ENCODE measurements at regions not wholly inside any gene's neighbourhood (a gene's known extent, or its start where the extent isn't known, plus 50 kb on each side); places are given as distances from the start of the nearest gene placed in this dataset.

DNA sequence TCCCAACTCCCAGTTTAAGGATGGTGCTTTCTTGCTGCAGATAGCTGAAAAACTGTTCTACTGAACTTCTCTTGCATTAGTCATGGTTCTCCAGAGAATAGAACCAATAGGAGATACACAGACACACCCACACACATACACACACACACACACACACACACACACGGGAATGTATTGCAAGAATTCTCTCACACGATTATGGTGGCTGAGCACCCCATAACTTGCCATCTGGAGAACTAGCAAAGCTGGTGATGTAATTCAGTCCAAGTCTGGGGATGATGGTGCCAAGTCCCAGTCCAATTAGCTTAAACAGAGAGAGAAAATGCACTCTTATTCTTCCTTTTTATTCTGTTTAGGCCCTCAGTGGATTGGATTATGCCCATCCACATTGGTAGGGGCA lies 643.9 kb downstream of the DIAPH3 start:
- ATAC-seq (no peak), DNase-seq (ENCODE audit: low spot score) (no peak)
- Histone ChIP-seq H3K36me3 (ENCODE audit: insufficient read depth) (no peaks in the 10 kb centered on the region), H3K27ac (ENCODE audit: low read depth) (no peak overlapping the region), H3K27me3 (ENCODE audit: insufficient read depth) (no peaks in the 10 kb centered on the region), H4K20me1 (replicated peaks; ENCODE audit: insufficient read depth) (no peaks in the 10 kb centered on the region), H3K4me2 (no peak overlapping the region), H3F3A (replicated peaks; ENCODE audit: low read depth) (no peaks in the 10 kb centered on the region), H3K9me2 (ENCODE audit: insufficient read depth) (no peaks in the 10 kb centered on the region), H3K79me2 (replicated peaks; ENCODE audit: insufficient read depth) (no peaks in the 10 kb centered on the region), H3K4me1 (ENCODE audit: insufficient read depth) (peaks cover 3% of the 10 kb centered on the region; the same call in 1 of the 2 replicates), H2AFZ (no peak overlapping the region; the same call in 1 of the 2 replicates), H3K4me3 (no peak overlapping the region)
- Mint-ChIP-seq H3K4me3 (no peak overlapping the region), H3K27me3 (ENCODE audit: insufficient read depth, low read depth, poor library complexity) (no peaks in the 10 kb centered on the region), H3K36me3 (ENCODE audit: low read depth) (no peaks in the 10 kb centered on the region), H3K27ac (no peak overlapping the region), H3K9me3 (no peaks in the 10 kb centered on the region; the same call in 2 of the 3 replicates), H3K4me1 (peaks cover 6% of the 10 kb centered on the region; the same call in 2 of the 3 replicates)
- TF ChIP-seq NANOG (IDR thresholded peaks at IDR 0.05; ENCODE audit: borderline replicate concordance) = no peak

GRCh38 chr13:59521549-59521948 lies 642.2 kb downstream of the DIAPH3 start:
- no peak overlapping the region for H3K4me2 ChIP-seq
- no peaks in the 10 kb centered on the region for H3K27me3 Mint-ChIP-seq (ENCODE audit: insufficient read depth, low read depth, poor library complexity)
- no peak for TF ChIP-seq POLR2AphosphoS5 (IDR thresholded peaks at IDR 0.05; ENCODE audit: low read depth)
- no peak for TF ChIP-seq ZNF114 (CRISPR knock-in tag; IDR thresholded peaks at IDR 0.05)
- TF ChIP-seq, protein P1, sequence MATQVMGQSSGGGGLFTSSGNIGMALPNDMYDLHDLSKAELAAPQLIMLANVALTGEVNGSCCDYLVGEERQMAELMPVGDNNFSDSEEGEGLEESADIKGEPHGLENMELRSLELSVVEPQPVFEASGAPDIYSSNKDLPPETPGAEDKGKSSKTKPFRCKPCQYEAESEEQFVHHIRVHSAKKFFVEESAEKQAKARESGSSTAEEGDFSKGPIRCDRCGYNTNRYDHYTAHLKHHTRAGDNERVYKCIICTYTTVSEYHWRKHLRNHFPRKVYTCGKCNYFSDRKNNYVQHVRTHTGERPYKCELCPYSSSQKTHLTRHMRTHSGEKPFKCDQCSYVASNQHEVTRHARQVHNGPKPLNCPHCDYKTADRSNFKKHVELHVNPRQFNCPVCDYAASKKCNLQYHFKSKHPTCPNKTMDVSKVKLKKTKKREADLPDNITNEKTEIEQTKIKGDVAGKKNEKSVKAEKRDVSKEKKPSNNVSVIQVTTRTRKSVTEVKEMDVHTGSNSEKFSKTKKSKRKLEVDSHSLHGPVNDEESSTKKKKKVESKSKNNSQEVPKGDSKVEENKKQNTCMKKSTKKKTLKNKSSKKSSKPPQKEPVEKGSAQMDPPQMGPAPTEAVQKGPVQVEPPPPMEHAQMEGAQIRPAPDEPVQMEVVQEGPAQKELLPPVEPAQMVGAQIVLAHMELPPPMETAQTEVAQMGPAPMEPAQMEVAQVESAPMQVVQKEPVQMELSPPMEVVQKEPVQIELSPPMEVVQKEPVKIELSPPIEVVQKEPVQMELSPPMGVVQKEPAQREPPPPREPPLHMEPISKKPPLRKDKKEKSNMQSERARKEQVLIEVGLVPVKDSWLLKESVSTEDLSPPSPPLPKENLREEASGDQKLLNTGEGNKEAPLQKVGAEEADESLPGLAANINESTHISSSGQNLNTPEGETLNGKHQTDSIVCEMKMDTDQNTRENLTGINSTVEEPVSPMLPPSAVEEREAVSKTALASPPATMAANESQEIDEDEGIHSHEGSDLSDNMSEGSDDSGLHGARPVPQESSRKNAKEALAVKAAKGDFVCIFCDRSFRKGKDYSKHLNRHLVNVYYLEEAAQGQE (IDR thresholded peaks at IDR 0.05; ENCODE audit: unreplicated experiment) = no peak
- no peak for TF ChIP-seq STAT1 (IDR thresholded peaks at IDR 0.05; ENCODE audit: unreplicated experiment)
- no peak for TF ChIP-seq EZH2phosphoT487 (IDR thresholded peaks at IDR 0.05; ENCODE audit: unreplicated experiment)
- TF ChIP-seq, protein P2, sequence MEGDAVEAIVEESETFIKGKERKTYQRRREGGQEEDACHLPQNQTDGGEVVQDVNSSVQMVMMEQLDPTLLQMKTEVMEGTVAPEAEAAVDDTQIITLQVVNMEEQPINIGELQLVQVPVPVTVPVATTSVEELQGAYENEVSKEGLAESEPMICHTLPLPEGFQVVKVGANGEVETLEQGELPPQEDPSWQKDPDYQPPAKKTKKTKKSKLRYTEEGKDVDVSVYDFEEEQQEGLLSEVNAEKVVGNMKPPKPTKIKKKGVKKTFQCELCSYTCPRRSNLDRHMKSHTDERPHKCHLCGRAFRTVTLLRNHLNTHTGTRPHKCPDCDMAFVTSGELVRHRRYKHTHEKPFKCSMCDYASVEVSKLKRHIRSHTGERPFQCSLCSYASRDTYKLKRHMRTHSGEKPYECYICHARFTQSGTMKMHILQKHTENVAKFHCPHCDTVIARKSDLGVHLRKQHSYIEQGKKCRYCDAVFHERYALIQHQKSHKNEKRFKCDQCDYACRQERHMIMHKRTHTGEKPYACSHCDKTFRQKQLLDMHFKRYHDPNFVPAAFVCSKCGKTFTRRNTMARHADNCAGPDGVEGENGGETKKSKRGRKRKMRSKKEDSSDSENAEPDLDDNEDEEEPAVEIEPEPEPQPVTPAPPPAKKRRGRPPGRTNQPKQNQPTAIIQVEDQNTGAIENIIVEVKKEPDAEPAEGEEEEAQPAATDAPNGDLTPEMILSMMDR (conservative IDR thresholded peaks at IDR 0.05; ENCODE audit: low read depth in 2 of 2) = no peak
- TF ChIP-seq, protein P3, sequence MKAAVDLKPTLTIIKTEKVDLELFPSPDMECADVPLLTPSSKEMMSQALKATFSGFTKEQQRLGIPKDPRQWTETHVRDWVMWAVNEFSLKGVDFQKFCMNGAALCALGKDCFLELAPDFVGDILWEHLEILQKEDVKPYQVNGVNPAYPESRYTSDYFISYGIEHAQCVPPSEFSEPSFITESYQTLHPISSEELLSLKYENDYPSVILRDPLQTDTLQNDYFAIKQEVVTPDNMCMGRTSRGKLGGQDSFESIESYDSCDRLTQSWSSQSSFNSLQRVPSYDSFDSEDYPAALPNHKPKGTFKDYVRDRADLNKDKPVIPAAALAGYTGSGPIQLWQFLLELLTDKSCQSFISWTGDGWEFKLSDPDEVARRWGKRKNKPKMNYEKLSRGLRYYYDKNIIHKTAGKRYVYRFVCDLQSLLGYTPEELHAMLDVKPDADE (IDR thresholded peaks at IDR 0.05) = no peak
- no peak for TF ChIP-seq ZNF331 (CRISPR knock-in tag; IDR thresholded peaks at IDR 0.05; ENCODE audit: low read depth)
- TF ChIP-seq EZH2 (IDR thresholded peaks at IDR 0.05; ENCODE audit: low read depth, unreplicated experiment) = no peak
- TF ChIP-seq CREB1 (CRISPR knock-in tag; IDR thresholded peaks at IDR 0.05; ENCODE audit: low read depth) = no peak
- no peak for TF ChIP-seq NANOG (IDR thresholded peaks at IDR 0.05; ENCODE audit: borderline replicate concordance)

More at GRCh38 chr13:59521549-59521948, 642.2 kb downstream of the DIAPH3 start:
- DNase-seq (ENCODE audit: low spot score) (no peak), ATAC-seq (no peak)
- Mint-ChIP-seq H3K4me1 (peaks cover 6% of the 10 kb centered on the region; the same call in 2 of the 3 replicates), H3K9me3 (no peaks in the 10 kb centered on the region), H3K36me3 (ENCODE audit: low read depth) (no peaks in the 10 kb centered on the region), H3K27ac (no peak overlapping the region), H3K4me3 (no peak overlapping the region)
- no peak overlapping the region for H2AFZ ChIP-seq
- H3K4me1 ChIP-seq (ENCODE audit: insufficient read depth) = peaks cover 3% of the 10 kb centered on the region; the same call in 1 of the 2 replicates
- no peaks in the 10 kb centered on the region for H3K27me3 ChIP-seq (ENCODE audit: insufficient read depth)
- no peaks in the 10 kb centered on the region for H3K36me3 ChIP-seq (ENCODE audit: insufficient read depth)
- H3K79me2 ChIP-seq (replicated peaks; ENCODE audit: insufficient read depth) = no peaks in the 10 kb centered on the region
- H3K9me2 ChIP-seq (ENCODE audit: insufficient read depth) = no peaks in the 10 kb centered on the region
- no peak overlapping the region for H3K4me3 ChIP-seq
- no peak overlapping the region for H3K27ac ChIP-seq (ENCODE audit: low read depth)
- no peaks in the 10 kb centered on the region for H4K20me1 ChIP-seq (replicated peaks; ENCODE audit: insufficient read depth)
- no peaks in the 10 kb centered on the region for H3F3A ChIP-seq (replicated peaks; ENCODE audit: low read depth)

All from GM23338 (cell line).